Activated naive CD4-positive, alpha-beta T cell treated with anti-CD3 and anti-CD28 coated beads, Interleukin-2, amount 50 U/mL, for 16 hours (primary cell): ENCODE measurements at regions not wholly inside any gene's neighbourhood (a gene's known extent, or its start where the extent isn't known, plus 50 kb on each side); places are given as distances from the start of the nearest gene placed in this dataset.

Source experiments
- DNase-seq: peaks from one replicate; pipeline ENCODE4 v3.0.0-alpha.2; 2020

DNA sequence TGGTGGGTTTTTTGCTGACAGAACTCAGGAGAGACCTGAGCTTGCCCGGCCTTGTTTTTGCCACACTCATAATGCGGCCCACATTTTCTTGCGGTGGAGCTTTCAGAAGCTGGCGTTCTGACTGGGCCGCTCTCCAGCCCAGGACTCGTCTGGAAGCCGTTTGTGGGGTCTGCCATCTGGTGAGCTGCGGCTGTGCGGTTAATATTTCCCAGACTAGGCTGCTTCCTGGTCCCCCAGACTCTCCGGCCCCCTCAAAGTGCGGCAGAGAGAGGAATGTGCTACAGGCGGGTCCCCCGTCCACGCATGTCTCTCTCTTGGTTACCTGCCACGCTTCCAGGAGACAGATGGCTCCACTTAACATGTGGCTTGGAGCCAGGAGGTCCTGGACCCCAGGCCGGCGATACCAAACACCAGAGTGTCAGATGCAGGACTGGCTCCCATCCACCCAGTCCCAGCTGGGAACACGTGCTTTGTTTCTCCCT is 128.9 kb upstream of the PMEPA1 start:
- DNase-seq: no peak

DNA sequence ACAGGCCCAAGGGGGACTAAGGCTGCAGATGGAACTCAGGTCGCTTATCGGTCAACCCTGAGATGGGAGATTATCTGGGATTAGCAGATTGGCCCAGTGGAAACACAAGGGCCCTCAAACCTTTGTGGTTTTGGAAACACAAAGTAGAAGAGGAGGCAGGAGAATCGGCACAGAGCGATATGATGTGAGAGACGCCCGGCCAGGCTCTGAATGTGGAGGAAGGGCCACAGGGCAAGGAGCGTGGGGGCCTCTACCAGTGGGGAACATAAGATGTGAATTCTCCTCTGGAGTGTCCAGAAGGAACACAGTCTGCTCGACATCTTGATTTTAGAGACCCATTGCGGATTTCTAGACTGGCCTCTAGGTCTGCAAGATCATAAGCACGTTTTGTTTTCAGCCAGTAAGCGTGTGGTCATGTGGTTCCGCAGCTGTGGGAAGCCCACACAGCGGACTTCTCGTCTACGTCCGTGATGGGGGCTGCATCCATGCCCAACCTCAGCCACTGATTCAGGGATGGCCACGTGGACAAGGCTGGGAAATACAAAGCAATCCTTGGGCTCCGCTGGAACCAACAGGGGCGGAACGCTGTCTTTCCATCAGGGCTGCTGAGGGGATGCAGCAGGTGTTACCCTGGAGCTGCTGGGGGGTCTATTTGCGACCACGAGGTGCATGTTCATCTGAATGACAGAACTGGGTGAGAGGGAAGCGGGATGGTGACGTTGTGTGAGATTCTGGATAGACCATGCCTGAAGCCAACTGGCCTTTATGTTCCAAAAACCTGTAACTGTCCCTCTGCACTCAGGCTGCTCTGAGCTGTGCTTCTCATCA is 127.6 kb upstream of the PMEPA1 start:
- no peak for DNase-seq

DNA sequence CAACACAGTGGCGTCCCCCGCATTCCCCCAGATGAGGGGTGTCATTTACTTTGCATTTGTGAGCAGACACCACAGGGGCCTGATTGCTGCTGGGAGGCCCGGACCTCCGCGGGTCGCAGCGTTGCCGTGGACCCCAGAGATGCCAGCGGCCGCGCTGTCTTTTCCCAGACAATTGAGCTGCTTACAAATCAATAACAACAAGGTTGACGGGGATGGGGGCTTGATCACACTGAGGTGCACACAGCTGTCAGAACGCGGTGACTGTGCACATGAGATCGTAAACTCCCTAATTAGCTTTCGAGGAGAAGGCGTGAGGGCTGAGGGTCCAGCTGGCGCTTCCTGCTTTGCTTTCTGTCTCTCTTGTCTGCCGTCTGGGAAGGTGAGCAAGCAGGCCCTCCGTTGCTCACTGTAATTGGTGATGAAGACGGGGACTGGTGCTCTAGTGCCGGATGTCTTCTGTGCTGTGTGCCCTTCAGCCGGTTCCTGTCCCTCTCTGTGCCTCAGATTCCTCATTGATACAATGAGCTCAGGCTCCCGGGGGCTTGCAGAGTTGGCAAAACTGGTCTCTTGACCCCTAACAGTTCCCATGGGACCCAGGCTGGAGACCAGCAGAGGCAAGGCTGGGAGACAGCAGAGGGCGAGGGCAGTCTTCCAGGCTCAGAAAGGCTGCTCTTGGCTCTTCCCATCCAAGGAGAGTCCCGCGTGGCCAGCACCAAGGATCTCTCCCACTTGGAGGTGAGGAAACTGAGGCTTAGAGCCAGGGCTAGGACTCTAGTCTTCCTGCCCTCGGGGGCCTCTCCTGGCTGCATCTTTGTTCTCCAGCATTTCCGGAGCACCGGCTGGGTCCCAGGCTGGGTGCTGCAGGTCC is 126.0 kb upstream of the PMEPA1 start:
- DNase-seq: no peak

DNA sequence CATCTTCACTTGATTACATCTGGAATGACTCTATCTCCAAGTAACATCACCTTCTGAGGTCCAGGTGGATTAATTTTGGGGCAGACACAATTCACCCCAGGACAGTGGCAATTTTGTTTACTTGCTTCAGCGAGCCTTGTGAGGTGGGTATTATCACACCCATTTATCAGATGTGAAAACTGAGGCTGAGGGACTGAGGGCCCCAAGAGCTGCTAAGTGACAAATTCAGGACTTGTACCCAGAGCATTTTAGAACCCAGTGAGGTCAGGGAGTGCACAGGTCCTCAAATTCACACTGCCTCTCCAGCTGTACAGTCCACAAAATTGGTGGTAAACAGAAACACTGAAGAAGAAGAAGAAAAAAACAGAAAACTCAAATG is 125.2 kb upstream of the PMEPA1 start:
- no peak for DNase-seq

DNA sequence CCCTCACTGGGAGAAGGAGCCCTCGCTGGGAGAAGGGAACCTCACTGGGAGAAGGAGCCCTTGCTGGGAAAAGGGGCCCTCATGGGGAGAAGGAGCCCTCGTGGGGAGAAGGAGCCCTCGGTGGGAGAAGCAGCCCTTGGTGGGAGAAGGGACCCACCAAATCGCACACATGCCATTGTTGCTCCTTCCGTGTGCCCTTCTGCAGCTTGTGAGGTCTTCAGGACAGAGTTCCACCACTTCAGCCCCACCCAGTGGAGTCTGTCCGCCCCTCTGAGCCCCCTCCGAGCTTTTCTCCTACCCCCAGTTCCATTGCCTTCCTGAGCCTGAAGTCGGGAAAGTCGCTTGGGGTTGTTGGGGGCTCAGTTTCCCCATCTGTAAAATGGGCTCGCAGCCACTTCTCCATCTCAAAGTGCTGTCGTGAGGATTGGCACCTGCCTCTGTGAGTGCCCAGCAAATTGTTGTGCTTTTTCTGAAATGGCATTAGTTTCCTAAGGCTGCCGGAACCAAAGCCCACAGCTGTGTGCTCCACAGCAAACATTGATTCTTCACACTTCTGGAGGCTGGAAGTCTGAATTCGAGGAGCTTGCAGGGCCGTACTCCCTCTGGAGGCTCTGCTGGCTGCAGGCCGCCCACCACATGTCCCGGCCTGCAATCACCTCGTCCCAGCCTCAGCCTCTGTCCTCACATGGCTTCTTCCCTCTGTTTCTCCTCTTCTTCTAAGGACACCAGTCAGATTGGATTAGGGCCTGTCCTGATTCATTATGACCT is 124.7 kb upstream of the PMEPA1 start:
- DNase-seq: no peak

DNA sequence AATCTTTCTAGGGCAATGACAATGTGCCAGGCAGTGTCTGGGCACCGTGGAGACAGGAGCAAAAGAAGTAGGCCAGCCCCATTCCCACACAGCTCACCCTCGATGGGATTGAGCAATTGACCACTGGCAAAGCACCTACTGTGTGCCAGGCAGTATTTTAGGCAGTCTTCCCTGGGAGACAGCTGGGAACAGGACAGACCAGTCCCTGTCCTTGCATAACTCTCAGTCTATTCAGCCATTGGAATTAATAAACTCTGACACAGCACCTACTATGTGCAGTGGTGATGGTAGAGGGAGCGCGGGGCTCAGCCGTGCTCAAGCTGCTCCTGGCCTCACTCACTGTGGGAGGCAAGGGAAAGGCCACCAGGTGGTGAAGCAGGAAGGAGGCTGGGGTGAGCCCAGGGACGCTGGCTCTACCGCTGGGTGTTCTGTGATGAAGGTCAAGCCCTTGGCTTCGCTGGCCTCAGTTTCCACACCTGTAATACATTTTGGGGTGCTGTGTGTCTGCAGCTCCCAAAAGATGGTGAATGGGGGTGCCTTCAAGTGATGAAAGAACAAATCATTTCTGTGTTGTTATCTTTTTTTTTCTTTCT is 122.3 kb upstream of the PMEPA1 start:
- DNase-seq: no peak

DNA sequence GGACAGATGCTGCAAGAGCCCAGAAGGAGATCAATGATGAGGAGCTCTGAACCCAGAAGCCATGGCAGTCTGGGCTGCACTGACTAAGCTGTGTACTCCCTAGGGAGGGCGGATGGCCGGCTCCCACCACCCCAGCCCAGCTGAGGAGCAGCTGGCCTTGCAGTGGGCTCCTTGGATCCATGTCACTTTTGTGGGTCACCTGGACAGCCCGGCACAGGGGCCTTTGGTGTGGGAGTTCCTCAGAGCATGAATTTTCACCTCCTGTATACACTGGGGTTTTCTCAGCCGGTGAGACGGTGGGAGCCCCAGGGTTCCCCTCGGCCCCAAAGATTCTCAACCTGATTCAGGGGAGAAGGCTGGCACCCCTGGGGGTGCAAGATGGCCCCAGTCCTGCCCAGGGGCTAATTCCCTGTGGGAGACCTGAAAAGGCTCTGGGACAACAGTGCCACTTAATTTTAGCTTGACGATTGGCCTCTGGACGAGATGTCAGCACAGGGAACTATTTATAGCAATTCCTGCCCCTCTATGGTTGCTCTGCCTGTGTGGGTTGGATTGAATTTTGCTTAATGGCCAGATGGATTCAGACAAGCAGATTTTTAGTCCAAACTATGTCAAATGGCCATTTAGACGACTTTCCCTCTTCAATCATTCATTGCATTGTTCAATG is 121.6 kb upstream of the PMEPA1 start:
- no peak for DNase-seq

DNA sequence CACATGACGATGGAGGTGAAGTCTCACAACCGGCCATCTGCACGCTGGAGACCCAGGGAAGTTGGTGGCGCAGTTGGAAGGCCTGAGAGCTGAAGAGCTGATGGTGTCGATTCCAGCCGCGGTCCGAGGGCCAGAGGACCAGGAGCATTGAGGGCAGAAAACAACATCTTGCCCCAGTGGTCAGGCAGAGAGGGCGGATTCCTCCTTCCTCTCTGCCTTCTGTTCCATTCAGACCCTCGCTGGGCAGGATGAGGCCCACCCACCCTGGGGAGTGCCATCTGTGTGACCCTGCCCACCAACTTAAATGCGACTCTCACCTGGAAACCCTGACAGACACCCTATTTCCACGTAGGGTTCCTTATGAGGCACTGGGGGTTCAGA is 120.7 kb upstream of the PMEPA1 start:
- DNase-seq: no peak

DNA sequence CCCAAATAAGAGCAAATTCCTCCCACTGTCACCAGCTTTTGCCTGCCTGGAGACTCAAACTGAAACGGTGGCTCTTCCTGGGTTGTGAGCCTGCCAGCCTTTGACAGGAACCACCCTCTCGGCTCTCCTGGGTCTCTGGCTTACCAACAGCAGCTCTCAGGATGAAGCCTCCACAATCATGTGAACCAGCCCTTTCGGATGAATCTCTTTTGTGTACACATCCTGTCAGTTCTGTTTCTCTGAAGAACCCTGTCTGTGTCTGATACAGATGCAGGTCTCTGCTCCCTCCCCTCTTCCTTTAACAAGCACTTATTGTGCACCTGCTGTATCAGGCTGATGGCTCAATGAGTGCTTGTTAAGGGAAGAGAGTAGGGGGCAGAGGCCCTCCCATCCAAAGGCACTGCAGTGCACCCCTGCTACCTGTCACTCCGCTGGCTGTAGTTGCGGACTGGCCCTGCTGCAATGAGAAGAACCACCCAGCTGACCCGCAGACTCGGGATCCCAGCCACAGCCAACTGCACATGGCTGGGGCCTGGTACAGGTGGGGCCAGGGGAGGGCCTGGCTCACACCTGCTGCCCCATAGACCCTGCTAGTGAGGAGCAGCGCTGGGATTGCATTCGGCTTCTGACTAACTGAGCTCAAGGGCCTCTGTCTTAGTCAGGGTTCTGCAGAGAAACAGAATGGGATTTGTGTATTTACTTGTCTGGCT is 120.1 kb upstream of the PMEPA1 start:
- DNase-seq: no peak

DNA sequence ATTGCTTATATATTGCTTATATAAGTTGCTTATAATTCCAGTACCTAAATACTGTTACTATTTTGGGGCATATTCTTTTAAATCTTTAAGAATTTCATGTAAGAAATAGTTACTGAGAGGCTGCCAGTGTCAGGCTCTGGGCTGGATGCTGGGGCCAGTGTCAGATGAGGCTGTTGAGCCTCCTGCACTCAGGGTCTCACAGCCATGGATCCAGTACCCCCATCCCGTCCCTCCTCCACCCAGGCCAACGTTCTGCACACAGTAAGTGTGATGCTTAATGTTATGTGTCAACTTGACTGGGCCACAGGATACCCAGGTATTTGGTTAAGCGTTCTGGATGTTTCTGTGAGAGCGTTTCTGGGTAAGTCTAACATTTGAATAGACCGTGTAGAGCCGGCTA is 119.5 kb upstream of the PMEPA1 start:
- no peak for DNase-seq

DNA sequence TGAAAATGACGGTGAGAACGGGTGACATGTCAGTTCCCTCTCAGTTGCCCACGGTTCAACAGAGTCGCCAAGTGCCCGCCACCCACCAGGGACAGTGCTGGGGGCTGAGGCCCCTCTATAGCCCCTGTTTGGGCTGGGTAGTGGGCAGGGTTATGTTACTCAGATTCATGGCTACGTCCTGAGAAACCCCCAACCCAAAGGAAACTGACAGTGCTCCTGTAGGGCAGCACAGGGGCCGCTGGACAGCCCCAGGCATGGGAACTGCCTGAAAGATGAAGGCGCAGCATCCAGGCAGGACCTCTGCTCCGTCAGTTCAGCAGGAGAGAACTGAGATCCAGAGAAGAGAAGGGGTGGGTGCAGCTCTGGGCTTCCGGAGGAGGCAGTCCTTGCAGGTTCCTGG is 118.9 kb upstream of the PMEPA1 start:
- DNase-seq: no peak

DNA sequence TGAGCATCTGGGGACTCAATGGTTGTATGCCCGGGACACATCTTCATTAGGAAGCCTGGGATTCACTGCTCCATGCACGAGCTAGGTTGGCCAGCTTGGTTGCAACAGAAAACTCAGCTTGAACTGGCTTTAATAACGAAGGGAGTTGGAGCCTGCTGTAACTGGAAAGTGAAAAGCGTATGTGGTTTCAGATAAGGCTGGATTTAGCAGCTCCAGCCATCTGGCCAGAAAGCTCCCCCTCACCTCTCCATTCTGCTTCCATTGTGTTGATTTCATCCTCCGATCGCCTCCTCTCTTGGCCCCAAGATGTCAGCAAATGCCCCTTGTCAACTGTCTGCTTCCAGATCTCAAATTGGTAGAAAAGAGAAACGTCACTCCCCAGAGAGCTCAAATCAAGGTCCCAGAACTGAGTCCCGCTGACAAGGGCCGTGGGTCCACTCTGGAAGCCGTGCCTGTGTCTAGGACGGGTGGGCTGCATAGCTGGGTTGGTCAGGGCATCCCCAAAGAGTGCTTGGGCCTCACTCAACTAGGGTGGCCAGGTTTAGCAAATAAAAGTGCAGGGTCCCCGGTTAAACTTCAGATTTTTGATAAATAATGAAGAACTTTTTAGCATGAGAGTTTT is 117.0 kb upstream of the PMEPA1 start:
- DNase-seq: no peak

DNA sequence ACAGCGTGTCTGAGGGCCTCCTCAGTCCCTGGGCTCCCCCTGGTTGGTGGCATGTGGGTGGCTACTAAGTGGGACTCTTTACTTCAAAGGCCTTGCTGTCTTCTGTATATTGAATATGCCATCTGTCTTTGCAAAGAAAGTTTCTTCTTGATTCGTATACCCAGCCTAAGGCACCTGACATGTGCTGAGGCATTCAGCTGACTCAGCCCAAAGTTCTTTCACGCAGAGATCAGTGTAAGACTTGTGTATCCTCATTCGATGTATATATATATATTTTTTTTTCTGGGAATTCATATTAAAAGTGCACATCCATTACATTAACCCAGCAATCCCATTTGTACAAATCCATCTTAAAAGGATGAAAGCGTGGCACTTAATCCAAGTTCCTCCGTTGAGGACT is 115.1 kb upstream of the PMEPA1 start:
- no peak for DNase-seq

DNA sequence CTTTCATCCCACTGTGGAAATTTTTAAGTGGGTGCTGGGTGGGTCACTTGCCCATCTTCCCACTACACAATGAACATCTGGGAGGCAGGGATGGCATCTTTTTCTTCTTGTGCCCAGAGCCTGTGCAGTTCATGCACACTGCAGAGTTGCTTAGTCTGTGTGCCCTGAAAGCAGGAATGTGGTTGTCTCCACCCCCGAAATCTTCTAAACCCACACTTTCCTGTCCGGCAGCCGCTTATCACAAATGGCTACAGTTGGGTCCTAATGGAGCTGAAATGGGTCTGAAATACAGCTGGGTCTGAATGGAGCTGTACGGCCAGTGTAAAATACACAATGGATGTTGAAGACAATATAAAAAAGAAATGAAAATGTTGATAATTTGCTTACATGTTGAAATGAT is 112.1 kb upstream of the PMEPA1 start:
- no peak for DNase-seq

DNA sequence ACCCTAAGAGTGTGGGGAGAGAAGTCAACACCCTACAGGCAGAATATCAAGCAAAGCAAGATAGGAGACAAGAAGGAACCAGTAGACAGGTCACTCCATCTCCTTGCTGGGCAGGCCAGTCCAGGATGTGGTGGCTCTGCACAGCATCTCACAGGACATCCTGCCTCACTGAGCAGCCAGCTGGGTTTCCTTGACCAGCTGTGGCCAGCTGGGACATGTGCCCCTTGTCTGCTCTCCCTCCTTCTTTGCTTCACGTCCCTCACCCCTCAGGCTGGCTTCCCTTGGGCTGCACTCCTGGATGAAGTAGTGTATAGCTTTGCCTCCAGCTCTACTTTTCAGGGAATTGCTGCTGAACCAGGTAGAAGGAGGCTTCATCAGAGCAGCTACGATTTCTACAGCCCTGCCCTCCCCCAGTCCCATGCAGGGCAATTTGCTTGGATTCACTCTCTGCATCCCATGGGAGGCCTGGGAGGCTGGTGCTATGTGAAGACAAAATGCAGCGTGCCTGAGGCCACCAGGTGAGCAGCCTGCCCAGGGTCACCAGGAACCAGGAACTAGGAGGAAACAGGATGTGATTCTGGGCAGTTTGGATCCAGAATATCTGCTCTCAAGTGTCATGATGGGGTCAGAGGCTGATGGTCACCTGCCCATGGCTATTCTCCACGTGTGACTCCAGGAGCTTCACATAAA is 110.0 kb upstream of the PMEPA1 start:
- DNase-seq: no peak

DNA sequence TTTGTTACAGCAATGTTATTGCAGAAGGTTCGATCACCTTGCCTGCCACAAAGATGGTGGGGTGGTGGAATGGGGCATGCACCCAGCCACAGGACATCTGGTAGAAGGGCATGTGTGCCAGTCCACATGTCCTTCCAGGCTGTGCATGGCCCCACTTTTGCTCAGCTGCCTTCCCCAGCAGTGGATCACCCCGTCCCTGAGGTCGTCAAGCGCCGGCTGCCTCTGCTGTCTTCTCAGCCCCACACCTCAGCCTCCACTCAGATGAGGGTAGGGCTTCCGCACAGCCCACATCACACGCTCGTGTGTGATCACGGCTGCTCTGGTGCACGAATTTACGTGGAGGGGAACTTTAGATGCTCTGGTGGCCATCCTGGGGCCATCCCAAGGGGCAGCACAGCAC is 109.5 kb upstream of the PMEPA1 start:
- DNase-seq: no peak

DNA sequence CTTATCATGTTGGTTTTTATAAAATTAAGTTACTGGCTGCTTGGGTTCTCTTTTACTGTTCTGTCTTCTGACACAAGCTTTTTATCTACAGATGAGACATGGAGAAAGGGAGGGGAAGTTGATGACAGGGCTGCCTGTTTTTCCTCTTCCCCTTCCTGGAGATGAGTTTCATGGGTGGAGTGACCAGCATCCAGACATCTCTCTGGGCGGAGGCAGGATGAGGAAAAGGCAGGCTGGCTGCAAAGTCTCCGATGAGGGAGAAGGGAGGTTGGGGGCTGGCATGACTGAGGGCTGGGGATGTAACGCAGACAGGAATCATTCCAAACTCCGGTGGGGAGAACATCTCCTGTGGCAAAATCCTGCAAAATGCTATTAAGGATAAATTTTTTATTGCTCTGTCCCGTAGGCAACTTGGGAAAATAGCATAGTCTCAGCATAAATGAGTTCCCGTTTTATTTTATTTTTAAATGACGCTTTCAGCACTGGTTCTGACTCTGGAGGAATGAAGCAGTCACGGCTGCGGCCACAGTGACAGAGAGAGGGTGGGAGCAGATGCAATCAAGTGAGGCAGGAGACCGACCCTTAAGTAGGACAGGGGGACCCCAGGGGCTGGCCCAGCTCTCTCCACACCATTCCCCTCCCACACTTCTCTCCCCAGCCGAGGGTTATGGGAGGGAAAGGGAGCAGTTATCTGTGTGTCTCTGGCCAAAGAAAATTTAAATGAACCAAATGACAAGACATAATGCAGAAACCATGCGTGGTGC is 108.8 kb upstream of the PMEPA1 start:
- DNase-seq: no peak

DNA sequence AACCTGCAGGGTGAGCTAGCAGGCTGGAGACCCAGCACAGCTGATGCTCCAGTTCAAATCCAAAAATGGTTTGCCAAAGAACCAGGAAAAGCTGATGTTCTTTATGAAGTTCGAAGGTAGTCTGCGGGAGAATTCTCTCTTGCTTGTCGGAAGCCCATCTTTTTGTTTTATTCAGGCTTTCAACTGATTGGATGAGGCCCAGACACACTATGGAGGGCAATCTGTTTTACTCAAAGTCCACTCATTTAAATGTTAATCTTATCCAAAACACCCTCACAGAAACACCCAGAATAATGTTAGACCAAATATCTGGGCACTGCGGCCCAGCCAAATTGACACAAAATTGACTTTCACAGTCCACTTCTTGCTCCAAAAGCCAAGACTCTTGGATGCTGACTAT is 105.6 kb upstream of the PMEPA1 start:
- no peak for DNase-seq

DNA sequence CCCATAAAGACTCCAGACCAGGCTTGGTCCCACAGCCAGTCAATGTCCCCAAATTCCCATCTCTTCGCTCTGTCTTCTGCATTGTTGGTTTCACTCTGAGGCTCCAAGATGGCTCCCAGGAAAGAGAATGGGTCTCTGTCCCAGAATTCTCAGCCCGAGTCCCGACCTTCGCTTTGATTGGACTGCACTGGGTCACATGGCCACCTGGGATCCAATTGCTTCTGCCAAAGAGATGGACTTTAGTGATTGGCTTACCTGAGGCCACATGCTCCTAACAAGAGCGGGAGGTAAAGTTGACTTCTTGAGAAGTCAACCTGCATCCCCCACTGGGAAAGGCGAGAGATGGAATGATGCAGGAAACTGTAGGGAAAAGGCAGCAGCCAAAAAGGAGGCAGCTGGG is 104.7 kb upstream of the PMEPA1 start:
- DNase-seq: no peak
